ENCODE measurements at regions not wholly inside any gene's neighbourhood (a gene's known extent, or its start where the extent isn't known, plus 50 kb on each side); places are given as distances from the start of the nearest gene placed in this dataset.

- TF ChIP-seq, protein P1, sequence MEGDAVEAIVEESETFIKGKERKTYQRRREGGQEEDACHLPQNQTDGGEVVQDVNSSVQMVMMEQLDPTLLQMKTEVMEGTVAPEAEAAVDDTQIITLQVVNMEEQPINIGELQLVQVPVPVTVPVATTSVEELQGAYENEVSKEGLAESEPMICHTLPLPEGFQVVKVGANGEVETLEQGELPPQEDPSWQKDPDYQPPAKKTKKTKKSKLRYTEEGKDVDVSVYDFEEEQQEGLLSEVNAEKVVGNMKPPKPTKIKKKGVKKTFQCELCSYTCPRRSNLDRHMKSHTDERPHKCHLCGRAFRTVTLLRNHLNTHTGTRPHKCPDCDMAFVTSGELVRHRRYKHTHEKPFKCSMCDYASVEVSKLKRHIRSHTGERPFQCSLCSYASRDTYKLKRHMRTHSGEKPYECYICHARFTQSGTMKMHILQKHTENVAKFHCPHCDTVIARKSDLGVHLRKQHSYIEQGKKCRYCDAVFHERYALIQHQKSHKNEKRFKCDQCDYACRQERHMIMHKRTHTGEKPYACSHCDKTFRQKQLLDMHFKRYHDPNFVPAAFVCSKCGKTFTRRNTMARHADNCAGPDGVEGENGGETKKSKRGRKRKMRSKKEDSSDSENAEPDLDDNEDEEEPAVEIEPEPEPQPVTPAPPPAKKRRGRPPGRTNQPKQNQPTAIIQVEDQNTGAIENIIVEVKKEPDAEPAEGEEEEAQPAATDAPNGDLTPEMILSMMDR (conservative IDR thresholded peaks at IDR 0.05; ENCODE audit: low read depth, low read length), result no peak
- TF ChIP-seq RAD21 (IDR thresholded peaks at IDR 0.05; ENCODE audit: low read length), result no peak
- no peak for TF ChIP-seq CHD1 (IDR thresholded peaks at IDR 0.05; ENCODE audit: low read depth, low read length)
These were observed 117.5 kb downstream of the TENT4A start for GRCh38 chr5:6830643-6831239.

Measured in IMR-90 (cell line).